Stomach (tissue), 4 donors: ENCODE measurements at regions not wholly inside any gene's neighbourhood (a gene's known extent, or its start where the extent isn't known, plus 50 kb on each side); places are given as distances from the start of the nearest gene placed in this dataset.

Experiments used
- POLR2AphosphoS5 ChIP-seq, 3 donors: sonication (generic); formaldehyde crosslinking; IDR thresholded peaks; one replicate each; pipeline ENCODE4 v1.6.1; 2016; ENCODE audit warnings: antibody characterized with exemption in 3 of 3
- TF ChIP-seq, protein P1 (sequence below), 7 experiments: fragments of 450-650 bp in 4 of 7; fragments of 200-600 bp in 3 of 7; sonication (generic) in 3 of 7; IDR thresholded peaks; one replicate each; pipeline ENCODE4 v1.5.1; 2016 to 2019; ENCODE audit warnings: antibody characterized with exemption in 7 of 7, control low read depth in 2 of 7, mild to moderate bottlenecking in 1 of 7

DNA sequence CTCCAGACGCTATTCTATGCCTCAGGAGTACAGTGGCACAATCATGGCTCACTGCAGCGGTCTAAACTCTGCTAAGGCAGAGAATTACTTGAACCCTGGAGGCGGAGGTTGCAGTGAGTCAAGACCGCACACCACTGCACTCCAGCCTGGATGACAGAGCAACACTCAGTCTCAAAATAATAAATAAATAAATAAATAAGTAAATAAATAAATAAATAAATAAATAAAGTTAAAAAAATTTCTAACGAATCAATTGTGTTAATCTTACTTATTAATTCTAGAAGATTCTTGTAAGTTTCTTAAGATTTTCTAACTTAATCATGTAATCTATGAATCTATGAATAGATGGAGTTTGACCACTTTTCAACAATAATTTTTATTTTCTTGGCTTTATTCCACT is 621.4 kb upstream of the POT1 start:
- TF ChIP-seq, protein P1, sequence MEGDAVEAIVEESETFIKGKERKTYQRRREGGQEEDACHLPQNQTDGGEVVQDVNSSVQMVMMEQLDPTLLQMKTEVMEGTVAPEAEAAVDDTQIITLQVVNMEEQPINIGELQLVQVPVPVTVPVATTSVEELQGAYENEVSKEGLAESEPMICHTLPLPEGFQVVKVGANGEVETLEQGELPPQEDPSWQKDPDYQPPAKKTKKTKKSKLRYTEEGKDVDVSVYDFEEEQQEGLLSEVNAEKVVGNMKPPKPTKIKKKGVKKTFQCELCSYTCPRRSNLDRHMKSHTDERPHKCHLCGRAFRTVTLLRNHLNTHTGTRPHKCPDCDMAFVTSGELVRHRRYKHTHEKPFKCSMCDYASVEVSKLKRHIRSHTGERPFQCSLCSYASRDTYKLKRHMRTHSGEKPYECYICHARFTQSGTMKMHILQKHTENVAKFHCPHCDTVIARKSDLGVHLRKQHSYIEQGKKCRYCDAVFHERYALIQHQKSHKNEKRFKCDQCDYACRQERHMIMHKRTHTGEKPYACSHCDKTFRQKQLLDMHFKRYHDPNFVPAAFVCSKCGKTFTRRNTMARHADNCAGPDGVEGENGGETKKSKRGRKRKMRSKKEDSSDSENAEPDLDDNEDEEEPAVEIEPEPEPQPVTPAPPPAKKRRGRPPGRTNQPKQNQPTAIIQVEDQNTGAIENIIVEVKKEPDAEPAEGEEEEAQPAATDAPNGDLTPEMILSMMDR (IDR thresholded peaks at IDR 0.05): no peak
- TF ChIP-seq POLR2AphosphoS5 (IDR thresholded peaks at IDR 0.05): no peak
